ENCODE measurements at regions not wholly inside any gene's neighbourhood (a gene's known extent, or its start where the extent isn't known, plus 50 kb on each side); places are given as distances from the start of the nearest gene placed in this dataset.
"Not testable (repeated sequence)": the region's sequence is repeated elsewhere in the genome, so short reads cannot be mapped to it uniquely, and the experiment has no call there.

DNA sequence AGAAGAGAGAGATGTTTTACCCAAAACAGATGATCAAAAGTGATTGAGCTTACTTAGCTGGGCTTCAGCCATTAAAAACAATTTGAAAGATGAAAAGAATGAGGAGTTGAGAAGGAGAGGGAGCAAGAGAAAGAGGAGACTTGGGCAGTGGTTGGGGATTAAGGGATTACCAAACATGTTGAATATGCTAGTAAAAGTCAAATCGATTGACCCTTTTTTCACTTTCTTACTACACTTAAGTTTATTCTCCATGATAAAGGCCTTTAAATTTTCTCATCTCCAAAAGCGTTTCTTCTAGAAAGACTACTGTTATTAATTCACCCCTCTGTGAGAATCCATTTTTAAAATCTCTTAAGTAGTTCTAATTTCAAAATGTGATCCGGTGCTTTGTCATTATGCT lies 1254.0 kb upstream of the PHF14 start:
- DNase-seq, result no peak

- DNase-seq, result not testable (repeated sequence)
Measured at GRCh38 chr7:9725940-9726663, 1247.6 kb upstream of the PHF14 start.

DNA sequence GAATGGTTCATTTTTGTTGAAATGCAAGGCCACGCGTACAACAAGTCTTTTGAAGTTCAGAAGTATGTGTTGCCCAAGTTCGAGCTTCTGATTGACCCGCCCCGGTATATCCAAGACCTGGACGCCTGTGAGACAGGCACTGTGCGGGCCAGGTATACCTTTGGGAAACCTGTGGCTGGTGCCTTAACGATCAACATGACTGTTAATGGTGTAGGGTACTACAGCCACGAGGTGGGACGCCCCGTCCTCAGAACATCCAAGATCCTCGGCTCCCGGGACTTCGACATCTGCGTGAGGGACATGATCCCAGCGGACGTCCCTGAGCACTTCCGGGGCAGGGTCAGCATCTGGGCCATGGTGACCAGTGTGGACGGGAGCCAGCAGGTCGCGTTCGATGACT lies 1246.9 kb upstream of the PHF14 start:
- DNase-seq, result not testable (repeated sequence)

DNA sequence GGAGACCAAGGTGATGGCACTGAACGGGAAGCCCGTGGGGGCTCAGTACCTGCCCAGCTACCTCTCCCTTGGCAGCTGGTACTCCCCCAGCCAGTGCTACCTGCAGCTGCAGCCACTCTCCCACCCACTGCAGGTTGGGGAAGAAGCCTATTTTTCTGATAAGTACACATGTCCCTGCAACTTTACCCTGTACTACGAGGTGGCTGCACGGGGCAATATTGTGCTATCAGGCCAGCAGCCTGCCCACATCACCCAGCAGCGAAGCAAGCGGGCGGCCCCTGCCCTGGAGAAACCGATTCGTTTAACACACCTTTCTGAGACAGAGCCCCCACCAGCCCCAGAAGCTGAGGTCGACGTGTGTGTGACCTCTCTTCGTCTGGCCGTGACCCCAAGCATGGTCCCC lies 1246.2 kb upstream of the PHF14 start:
- DNase-seq, result not testable (repeated sequence)

DNA sequence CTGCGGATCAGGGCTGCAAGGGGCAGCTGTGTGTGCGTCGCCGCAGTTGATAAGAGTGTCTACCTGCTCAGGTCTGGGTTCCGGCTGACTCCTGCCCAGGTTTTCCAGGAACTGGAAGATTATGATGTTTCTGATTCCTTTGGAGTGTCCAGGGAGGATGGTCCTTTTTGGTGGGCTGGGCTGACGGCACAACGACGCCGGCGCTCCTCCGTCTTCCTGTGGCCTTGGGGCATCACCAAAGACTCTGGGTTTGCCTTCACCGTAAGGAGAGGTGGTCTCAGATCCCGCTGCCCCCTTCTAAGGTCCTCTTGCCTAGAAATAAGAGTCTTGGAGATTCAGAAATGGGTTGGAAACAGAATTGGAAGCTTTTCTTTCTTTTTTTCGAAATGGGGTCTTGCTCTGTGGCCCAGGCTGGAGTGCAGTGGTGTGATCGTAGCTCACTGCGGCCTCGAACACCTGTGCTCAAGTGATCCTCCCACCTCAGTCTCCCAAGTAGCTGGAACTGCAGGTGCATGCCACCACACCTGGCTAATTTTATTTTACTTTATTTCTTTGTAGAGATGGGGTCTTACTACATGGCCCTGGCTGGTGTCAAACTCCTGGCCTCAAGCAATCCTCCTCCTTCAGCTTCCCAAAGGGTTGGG lies 1245.5 kb upstream of the PHF14 start:
- not testable (repeated sequence) for DNase-seq

DNA sequence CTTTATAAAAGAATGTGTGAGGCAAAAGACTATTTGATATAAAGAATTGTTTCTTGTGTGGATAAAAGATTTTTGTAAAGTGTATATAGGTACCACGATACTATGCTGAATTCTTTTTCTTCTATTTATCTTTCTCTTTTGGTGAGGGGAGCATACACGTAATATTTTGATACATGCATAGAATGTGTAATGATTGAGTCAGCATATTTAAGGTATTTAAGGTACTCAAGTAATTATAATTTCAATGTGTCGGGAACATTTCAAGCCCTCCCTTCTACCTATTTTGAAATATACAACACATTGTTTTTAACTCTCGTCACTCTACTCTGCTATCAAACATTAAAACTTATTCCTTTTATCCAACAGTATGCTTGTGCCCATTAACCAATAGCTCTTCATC lies 1221.6 kb upstream of the PHF14 start:
- no peak for DNase-seq

GRCh38 chr7:9761224-9761623 lies 1212.4 kb upstream of the PHF14 start:
- DNase-seq, result no peak

- no peak for DNase-seq
Measured at GRCh38 chr7:9776900-9777299, 1196.8 kb upstream of the PHF14 start.

DNA sequence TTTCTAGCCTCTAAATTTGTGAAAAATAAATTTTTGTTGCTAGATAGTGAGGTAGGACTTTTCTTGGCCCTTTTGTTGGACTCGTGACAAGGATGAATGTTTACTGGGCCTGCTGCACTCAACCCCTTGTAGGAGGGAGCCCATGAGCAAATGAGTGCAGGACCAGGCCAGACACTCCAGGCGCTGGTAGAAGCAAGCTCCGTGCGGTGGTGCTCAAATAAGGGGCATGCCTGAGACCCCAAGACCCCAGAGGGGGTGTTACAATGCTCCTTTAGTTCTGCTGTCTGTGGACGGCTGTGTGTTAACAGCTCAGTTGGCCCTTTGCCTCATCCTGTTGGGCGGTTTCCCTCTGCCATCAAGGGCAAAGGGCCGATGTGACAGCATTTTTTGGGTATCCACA lies 1195.3 kb upstream of the PHF14 start:
- DNase-seq, result no peak

DNA sequence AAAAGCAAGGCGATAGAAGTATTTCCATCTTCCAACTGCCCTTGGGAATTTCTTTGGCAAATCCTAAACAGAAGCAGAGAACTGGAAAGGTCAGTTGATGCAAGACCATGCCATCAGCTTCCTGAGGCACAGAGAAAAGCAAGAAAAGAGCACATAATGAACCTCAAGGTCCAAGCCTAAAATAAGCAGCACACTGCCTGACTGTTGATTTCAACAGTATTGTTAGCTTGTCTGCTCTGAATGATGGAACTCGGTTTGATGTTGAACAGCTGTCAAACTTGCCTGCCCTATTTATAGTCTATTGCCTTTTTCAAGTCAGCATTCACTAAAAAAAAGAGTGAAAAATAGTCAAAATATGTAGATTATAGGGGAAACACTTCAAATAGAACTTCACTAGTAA lies 1192.0 kb upstream of the PHF14 start:
- DNase-seq, result no peak

GRCh38 chr7:9782275-9782674 lies 1191.4 kb upstream of the PHF14 start:
- DNase-seq, result no peak

DNA sequence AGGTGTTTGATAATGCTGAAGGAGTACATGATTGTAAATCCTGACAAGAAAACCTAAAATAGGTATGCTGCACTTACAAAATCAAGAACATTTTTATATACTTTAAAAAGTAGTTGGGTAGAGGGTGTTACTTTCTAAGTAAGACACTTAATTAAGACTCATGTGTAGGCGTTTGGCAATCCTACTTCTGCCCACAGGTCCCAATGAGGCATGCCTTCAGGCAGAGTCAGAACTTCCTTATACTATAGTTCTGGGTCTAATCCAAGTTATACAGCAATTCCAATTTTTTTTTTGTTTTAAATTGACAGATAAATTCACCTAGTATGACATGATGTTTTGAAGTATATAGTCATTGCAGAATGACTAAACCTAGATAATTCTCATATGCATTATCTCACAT lies 1188.5 kb upstream of the PHF14 start:
- DNase-seq, result no peak

DNA sequence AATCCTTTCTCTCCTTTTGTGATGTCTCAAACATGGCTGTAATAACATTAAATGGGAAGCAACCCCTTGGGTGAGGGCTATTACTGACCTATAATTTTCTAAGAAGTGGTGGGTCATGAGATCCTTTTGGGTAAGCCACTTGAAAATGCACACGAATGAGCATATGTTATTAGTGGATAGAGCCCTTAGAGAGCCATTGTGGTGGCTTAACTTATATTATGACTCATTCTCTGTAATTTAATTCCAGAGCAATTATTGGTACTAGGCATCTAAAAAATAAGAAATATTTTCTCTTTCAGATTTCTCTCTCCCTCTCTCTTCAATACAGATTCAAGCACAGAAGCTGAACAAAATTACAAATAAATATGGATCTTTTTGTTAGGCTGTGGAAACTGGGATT lies 1177.4 kb upstream of the PHF14 start:
- DNase-seq, result no peak

DNA sequence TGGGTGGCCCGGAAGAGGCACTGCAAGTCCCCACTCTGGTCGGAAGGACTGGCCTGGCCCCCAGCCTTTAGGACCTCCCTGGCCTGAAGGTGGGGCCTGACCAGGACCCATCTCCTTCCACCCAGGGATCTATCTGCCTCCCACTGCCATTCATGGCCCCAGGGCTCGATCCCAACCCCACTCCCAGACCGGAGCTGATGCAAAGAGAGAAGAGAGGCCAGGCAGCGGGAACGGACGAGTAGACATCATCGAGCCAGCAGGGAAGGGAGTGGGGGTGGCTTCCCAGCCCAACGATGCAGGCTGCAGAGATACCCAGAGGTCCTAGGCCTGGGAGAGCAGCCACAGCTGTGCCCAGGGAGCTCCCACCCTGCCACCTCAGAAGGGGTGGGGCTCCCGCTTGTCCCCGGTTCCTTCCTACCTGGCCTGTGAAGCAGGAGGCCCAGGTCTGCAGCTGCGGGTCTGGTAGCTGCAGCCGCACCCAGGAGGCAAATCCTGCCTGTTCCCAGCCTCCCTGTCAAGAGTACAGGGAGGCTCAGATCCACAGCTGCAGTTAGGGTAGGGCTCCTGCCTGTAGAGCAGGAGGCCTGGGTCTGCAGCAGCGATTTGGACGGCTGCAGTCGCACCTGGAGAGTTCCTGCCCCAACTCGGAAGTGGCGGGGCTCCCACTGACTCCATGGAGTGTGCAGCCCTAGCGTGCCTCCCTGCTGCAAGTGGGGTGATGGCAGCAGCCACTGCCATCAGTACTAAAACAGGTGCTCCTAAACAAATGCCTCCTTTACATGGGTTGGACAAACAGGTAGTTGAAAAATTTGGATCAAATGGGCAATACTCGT lies 1151.0 kb upstream of the PHF14 start:
- DNase-seq, result no peak

GRCh38 chr7:9835199-9835598 lies 1138.5 kb upstream of the PHF14 start:
- no peak for DNase-seq

DNA sequence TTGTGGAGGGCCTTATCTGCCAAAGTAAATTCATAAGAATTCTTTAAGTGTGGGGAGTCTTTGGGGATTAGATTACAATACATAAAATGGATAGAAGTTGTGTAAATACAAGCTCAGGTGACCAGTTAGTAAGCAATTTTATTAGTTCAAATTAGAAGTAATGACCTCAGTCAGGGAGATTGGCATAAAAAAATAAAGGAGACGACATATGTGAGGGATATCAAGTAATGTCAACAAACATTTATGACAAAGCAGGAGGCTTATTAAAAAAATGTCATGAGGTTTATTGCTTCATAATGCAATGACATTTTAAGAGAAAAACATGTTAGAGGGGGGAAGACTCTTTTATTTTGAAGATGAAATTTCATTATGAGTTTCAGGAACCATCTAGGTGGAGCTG lies 1137.0 kb upstream of the PHF14 start:
- no peak for DNase-seq

DNA sequence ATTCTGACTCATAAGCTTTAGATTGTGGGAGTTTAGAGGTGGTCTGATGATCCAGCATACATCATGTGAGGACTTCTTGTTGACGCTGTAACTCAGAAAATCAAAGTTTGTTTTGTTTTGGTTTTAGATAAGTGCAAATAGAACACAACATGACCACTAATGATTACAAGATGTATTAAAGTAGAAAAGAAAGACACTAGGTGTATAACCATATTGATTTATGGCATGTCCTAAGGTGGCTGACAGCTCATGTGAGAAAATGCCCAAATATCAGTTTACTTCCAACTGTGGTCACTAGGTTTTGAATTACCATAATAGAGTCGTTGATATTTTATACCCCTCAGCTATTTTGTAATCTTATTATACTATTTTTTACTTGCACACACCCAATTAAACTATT lies 1131.4 kb upstream of the PHF14 start:
- no peak for DNase-seq

DNA sequence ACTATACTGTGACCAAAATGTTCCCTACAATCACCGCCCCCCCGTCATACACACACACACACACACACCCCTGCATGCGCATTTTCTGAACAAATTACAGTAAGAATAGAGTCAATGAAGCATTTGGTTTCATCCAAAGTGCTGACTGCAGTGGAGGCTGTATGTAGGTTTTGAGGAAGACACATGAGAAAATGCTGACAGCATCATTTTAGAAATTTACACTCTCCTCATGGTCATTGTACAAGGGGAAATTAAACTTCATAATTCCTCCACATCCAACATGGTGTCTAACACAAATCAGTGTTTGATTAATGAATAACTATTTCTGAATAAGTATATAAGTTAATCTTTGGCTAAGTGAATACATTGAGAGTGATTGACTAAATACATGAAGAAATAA lies 1126.8 kb upstream of the PHF14 start:
- DNase-seq, result no peak

GRCh38 chr7:9854605-9855004 lies 1119.1 kb upstream of the PHF14 start:
- no peak for DNase-seq

GRCh38 chr7:9856668-9857067 lies 1117.0 kb upstream of the PHF14 start:
- no peak for DNase-seq

GRCh38 chr7:9863545-9863944 lies 1110.1 kb upstream of the PHF14 start:
- DNase-seq, result no peak

DNA sequence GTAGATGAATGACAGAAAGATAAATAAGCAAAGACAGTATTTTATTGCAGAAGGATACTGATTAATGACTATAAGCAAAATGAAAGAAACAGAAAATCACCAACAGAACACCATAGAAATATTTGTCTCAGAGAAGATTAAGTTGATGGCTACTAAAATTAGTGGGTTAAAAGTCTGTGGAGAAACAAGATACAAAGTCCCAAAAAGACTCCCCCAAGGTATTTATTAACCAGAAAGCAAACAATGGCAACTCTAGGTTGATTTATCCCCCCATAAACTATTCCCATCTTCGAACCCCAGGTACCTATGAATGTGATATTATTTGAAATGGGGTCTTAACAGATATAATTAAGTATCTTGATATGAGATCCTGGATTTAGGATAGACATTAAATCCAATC lies 1104.5 kb upstream of the PHF14 start:
- no peak for DNase-seq

DNA sequence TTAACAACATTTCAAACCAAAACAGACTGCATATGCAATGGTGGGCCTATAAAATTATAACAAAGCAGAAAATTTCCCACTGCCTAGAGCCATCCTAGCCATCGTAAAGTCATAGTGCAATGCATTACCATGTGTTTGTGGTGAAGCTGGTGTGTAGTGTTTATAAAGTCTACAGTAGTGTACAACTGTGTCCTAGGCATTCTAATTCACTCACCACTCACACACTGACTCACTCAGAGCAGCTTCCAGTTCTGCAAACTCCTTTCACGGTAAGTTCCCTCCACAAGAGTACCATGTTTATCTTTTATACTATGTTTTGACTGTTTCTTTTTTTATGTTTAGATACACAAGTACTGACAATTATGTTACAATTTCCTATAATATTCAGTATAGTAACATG lies 1104.1 kb upstream of the PHF14 start:
- DNase-seq, result no peak

DNA sequence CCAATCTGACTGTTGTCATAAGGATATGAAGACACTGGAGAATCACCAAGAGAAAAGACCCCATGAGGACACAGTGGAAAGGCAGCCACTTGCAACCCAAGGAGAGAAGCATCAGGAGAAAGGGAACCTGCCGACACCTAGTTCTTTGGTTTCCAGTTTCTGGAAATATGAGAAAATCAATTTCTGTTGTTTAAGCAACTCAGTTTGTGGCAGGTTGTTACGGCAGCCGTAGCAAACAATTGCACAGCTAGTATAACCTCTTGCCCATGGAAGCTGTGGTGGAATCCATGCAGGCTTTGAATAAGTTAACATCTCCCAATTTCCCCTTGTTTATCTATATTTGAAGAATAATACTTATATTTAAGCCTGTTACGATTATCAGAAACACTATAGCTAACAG lies 1103.0 kb upstream of the PHF14 start:
- no peak for DNase-seq
